H1 (cell line): ENCODE measurements at regions not wholly inside any gene's neighbourhood (a gene's known extent, or its start where the extent isn't known, plus 50 kb on each side); places are given as distances from the start of the nearest gene placed in this dataset.

Experiments used
- CTCF ChIA-PET: fragments of 300-600 bp; sonication (Branson Sonifier 250); formaldehyde crosslinking; loops from one replicate; lab custom pipeline; 2021; ENCODE audit not compliant: partially characterized antibody; lab: Charles Lee
- POLR2A ChIA-PET: fragments of 300-600 bp; sonication (Branson Sonifier 250); formaldehyde crosslinking; loops from one replicate; lab custom pipeline; 2021; ENCODE audit warnings: inconsistent platforms; ENCODE audit not compliant: partially characterized antibody; lab: Charles Lee
- DNase-seq, 2 experiments: peaks; one replicate each; pipeline versions ENCODE4 v3.0.0 to v3.0.0-alpha.2; 2010 to 2022; ENCODE audit warnings: low spot score in 2 of 2, low read depth in 1 of 2, mixed read lengths in 1 of 2
- FAIRE-seq: peaks from 2 replicates; lab custom pipeline; 2011; peaks lifted over from hg19 to GRCh38; lab: Jason Lieb, UNC
- H2AFZ ChIP-seq: 2 replicates; pipeline ENCODE4 v1.8.1; 2012; ENCODE audit warnings: low read length, inconsistent platforms
- H2AK5ac ChIP-seq: 2 replicates; pipeline ENCODE4 v1.6.1; 2013; ENCODE audit warnings: low read depth, low read length
- H2BK120ac ChIP-seq: replicated peaks from 2 replicates; pipeline ENCODE3; 2013; ENCODE audit warnings: low read depth, low read length, inconsistent platforms
- H2BK12ac ChIP-seq: 2 replicates; pipeline ENCODE4 v1.6.1; 2013; ENCODE audit warnings: low read depth, low read length
- H2BK15ac ChIP-seq: 2 replicates; pipeline ENCODE4 v1.6.1; 2013; ENCODE audit warnings: low read length
- H2BK20ac ChIP-seq: 2 replicates; pipeline ENCODE4 v1.6.1; 2013; ENCODE audit warnings: low read length
- H2BK5ac ChIP-seq: 2 replicates; pipeline ENCODE4 v1.6.1; 2013; ENCODE audit warnings: low read depth, low read length
- H3K14ac ChIP-seq: 2 replicates; pipeline ENCODE4 v1.6.1; 2013; ENCODE audit warnings: inconsistent platforms; ENCODE audit not compliant: insufficient read length
- H3K18ac ChIP-seq: 2 replicates; pipeline ENCODE4 v1.6.1; 2013; ENCODE audit warnings: low read length; ENCODE audit errors: extremely low read depth
- H3K23ac ChIP-seq: 2 replicates; pipeline ENCODE4 v1.6.1; 2013; ENCODE audit warnings: inconsistent platforms; ENCODE audit not compliant: insufficient read length
- H3K23me2 ChIP-seq: 2 replicates; pipeline ENCODE4 v1.6.1; 2013; ENCODE audit warnings: low read depth, low read length
- H3K27ac ChIP-seq: 2 replicates; pipeline ENCODE4 v1.6.1; 2011; ENCODE audit warnings: low read depth, low read length, inconsistent platforms
- H3K27me3 ChIP-seq, 4 experiments: replicated peaks in 1 of 4; 1 replicate in 1 of 4; 2 replicates in 3 of 4; pipeline versions ENCODE4 v1.6.1 to v1.8.1; 2011 to 2013; ENCODE audit warnings: low read length in 3 of 4, mild to moderate bottlenecking in 3 of 4, inconsistent platforms in 2 of 4, mixed read lengths in 2 of 4, moderate library complexity in 1 of 4; ENCODE audit not compliant: control insufficient read depth in 3 of 4, insufficient read depth in 3 of 4; ENCODE audit errors: extremely low read depth in 1 of 4
- H3K36me3 ChIP-seq, 4 experiments: 2 replicates each; pipeline versions ENCODE4 v1.6.1 to v1.8.1; 2011 to 2013; ENCODE audit warnings: mild to moderate bottlenecking in 4 of 4, low read length in 3 of 4, moderate library complexity in 2 of 4, control low read depth in 1 of 4, inconsistent platforms in 1 of 4; ENCODE audit not compliant: insufficient read depth in 4 of 4, control insufficient read depth in 2 of 4
- H3K4ac ChIP-seq: replicated peaks from 2 replicates; pipeline ENCODE3; 2013; ENCODE audit warnings: low read length, low read depth, mixed read lengths, inconsistent platforms; ENCODE audit not compliant: insufficient read length
- H3K4me1 ChIP-seq, 4 experiments: replicated peaks in 1 of 4; 1 replicate in 1 of 4; 2 replicates in 3 of 4; pipeline versions ENCODE4 v1.6.1 to v1.8.1; 2011 to 2013; ENCODE audit warnings: low read length in 3 of 4, inconsistent platforms in 2 of 4, mixed read lengths in 1 of 4; ENCODE audit not compliant: insufficient read depth in 4 of 4, control insufficient read depth in 3 of 4
- H3K4me2 ChIP-seq, 2 experiments: 2 replicates each; pipeline versions ENCODE4 v1.6.1 to v1.8.1; 2011 to 2013; ENCODE audit warnings: low read depth in 2 of 2, low read length in 2 of 2, control low read depth in 1 of 2, inconsistent platforms in 1 of 2, mild to moderate bottlenecking in 1 of 2; ENCODE audit not compliant: insufficient read depth in 1 of 2
- H3K4me3 ChIP-seq, 4 experiments: fragments of 200-600, 300-600 bp in 1 of 4; sonication (generic), shearing (Covaris generic), sonication (Bioruptor Twin) in 1 of 4; 2 replicates each; pipeline versions ENCODE4 v1.5.1 to v1.8.1; 2011 to 2016; ENCODE audit warnings: low read length in 4 of 4, low read depth in 3 of 4, control low read depth in 2 of 4, inconsistent platforms in 2 of 4, mild to moderate bottlenecking in 2 of 4, mixed read lengths in 1 of 4, moderate library complexity in 1 of 4; ENCODE audit not compliant: insufficient read depth in 2 of 4; ENCODE audit errors: extremely low read depth in 1 of 4
- H3K56ac ChIP-seq: replicated peaks from 2 replicates; pipeline ENCODE3; 2013; ENCODE audit warnings: low read depth, mild to moderate bottlenecking, mixed read lengths, low read length, inconsistent platforms; ENCODE audit not compliant: insufficient read length
- H3K79me1 ChIP-seq: 2 replicates; pipeline ENCODE4 v1.6.1; 2013; ENCODE audit warnings: low read depth, low read length, control low read depth
- H3K79me2 ChIP-seq, 2 experiments: 2 replicates each; pipeline versions ENCODE4 v1.6.1 to v1.8.1; 2012 to 2013; ENCODE audit warnings: low read length in 2 of 2, mild to moderate bottlenecking in 2 of 2, inconsistent platforms in 1 of 2; ENCODE audit not compliant: insufficient read depth in 2 of 2, control insufficient read depth in 1 of 2
- H3K9ac ChIP-seq, 4 experiments: replicated peaks in 1 of 4; 1 replicate in 1 of 4; 2 replicates in 3 of 4; pipeline versions ENCODE4 v1.6.1 to v1.8.1; 2011 to 2013; ENCODE audit warnings: low read depth in 3 of 4, low read length in 3 of 4, control low read depth in 2 of 4, mild to moderate bottlenecking in 2 of 4, moderate library complexity in 2 of 4, inconsistent platforms in 1 of 4; ENCODE audit errors: extremely low read depth in 1 of 4
- H3K9me3 ChIP-seq, 2 experiments: 2 replicates each; pipeline versions ENCODE4 v1.6.1 to v1.8.1; 2012 to 2013; ENCODE audit warnings: mild to moderate bottlenecking in 2 of 2, moderate library complexity in 2 of 2, control low read depth in 1 of 2, inconsistent platforms in 1 of 2, low read depth in 1 of 2, low read length in 1 of 2, mixed read lengths in 1 of 2; ENCODE audit not compliant: insufficient read depth in 2 of 2
- H4K20me1 ChIP-seq, 2 experiments: replicated peaks in 1 of 2; 2 replicates each; pipeline versions ENCODE3 to v1.8.1; 2011 to 2013; ENCODE audit warnings: inconsistent platforms in 2 of 2, low read length in 2 of 2, mild to moderate bottlenecking in 1 of 2; ENCODE audit not compliant: insufficient read depth in 2 of 2, control insufficient read depth in 1 of 2
- H4K5ac ChIP-seq: 2 replicates; pipeline ENCODE4 v1.6.1; 2013; ENCODE audit warnings: low read length, low read depth, mixed read lengths, inconsistent platforms; ENCODE audit not compliant: insufficient read length
- H4K8ac ChIP-seq: 2 replicates; pipeline ENCODE4 v1.8.0; 2013; ENCODE audit warnings: mild to moderate bottlenecking, moderate library complexity, low read length, inconsistent platforms; ENCODE audit not compliant: insufficient read depth; ENCODE audit errors: extremely low read depth
- H4K91ac ChIP-seq: replicated peaks from 2 replicates; pipeline ENCODE3; 2013; ENCODE audit warnings: low read length, mixed read lengths, inconsistent platforms; ENCODE audit not compliant: insufficient read length
- BCL11A ChIP-seq, 2 experiments: IDR thresholded peaks; one replicate each; pipeline ENCODE4 v1.6.1; 2011; ENCODE audit warnings: low read depth in 2 of 2, low read length in 2 of 2, mild to moderate bottlenecking in 2 of 2
- BRCA1 ChIP-seq: IDR thresholded peaks from 2 replicates; pipeline ENCODE4 v1.6.1; 2012; ENCODE audit warnings: low read depth, low read length, improper control_type of control experiment
- CREB1 ChIP-seq: IDR thresholded peaks from 2 replicates; pipeline ENCODE4 v1.6.1; 2012; ENCODE audit warnings: inconsistent platforms
- HDAC2 ChIP-seq, 2 experiments: fragments of 300-600 bp in 1 of 2; sonication (generic) in 1 of 2; IDR thresholded peaks; 2 replicates each; pipeline ENCODE4 v1.6.1; 2011 to 2012; ENCODE audit warnings: low read depth in 2 of 2, low read length in 2 of 2, mild to moderate bottlenecking in 2 of 2, moderate library complexity in 2 of 2, borderline replicate concordance in 1 of 2, inconsistent platforms in 1 of 2
- JUN ChIP-seq: IDR thresholded peaks from 2 replicates; pipeline ENCODE4 v1.6.1; 2011; ENCODE audit warnings: low read depth, mild to moderate bottlenecking, improper control_type of control experiment, low read length
- JUND ChIP-seq: IDR thresholded peaks from 2 replicates; pipeline ENCODE4 v1.6.1; 2011; ENCODE audit warnings: mild to moderate bottlenecking, improper control_type of control experiment, low read length
- KDM5A ChIP-seq: fragments of 200-600 bp; IDR thresholded peaks from 2 replicates; pipeline ENCODE4 v1.7.1; 2012; ENCODE audit warnings: mild to moderate bottlenecking, low read length, inconsistent platforms, mixed read lengths
- MAFK ChIP-seq: IDR thresholded peaks from 2 replicates; pipeline ENCODE4 v1.6.1; 2012; ENCODE audit warnings: low read depth, mild to moderate bottlenecking, improper control_type of control experiment, low read length
- NRF1 ChIP-seq: IDR thresholded peaks from 2 replicates; pipeline ENCODE4 v1.6.1; 2011; ENCODE audit warnings: mild to moderate bottlenecking, low read depth, low read length, improper control_type of control experiment
- RAD21 ChIP-seq, 2 experiments: IDR thresholded peaks in 1 of 2; conservative IDR thresholded peaks in 1 of 2; 2 replicates each; pipeline ENCODE4 v1.6.1; 2011; ENCODE audit warnings: low read depth in 2 of 2, low read length in 2 of 2, improper control_type of control experiment in 1 of 2, inconsistent platforms in 1 of 2, mild to moderate bottlenecking in 1 of 2, moderate library complexity in 1 of 2
- SIX5 ChIP-seq: IDR thresholded peaks from 2 replicates; pipeline ENCODE4 v1.6.1; 2011; ENCODE audit warnings: mild to moderate bottlenecking, low read depth, low read length
- SP4 ChIP-seq: IDR thresholded peaks from 2 replicates; pipeline ENCODE4 v1.6.1; 2012; ENCODE audit warnings: low read length, inconsistent platforms
- WGBS, 2 experiments: shearing (Covaris generic) in 1 of 2; methylation state at CpG; one replicate each; pipeline versions ENCODE4 v1.1.6 to v1.1.7; 2013 to 2015; ENCODE audit warnings: low lambda C conversion rate in 2 of 2, mixed read lengths in 2 of 2, inconsistent platforms in 1 of 2, low coverage in 1 of 2, missing lambda C conversion rate in 1 of 2; ENCODE audit not compliant: insufficient replicate concordance in 2 of 2, insufficient coverage in 1 of 2, insufficient read length in 1 of 2; ENCODE audit errors: extremely low coverage in 1 of 2, missing lambda C conversion rate in 1 of 2; 5-methylcytosine and 5-hydroxymethylcytosine counted together

GRCh38 chr12:19894803-19895202 lies 455.5 kb downstream of the AEBP2 start:
- H3K23ac ChIP-seq, result no peak overlapping the region
- H2BK20ac ChIP-seq, result no peak overlapping the region
- H2BK15ac ChIP-seq, result no peak overlapping the region
- no peak for DNase-seq
- H3K4me3 ChIP-seq, result no peak overlapping the region
- H2BK12ac ChIP-seq, result no peak overlapping the region
- H3K27me3 ChIP-seq, result no peaks in the 10 kb centered on the region
- H3K4ac ChIP-seq, result no peak overlapping the region
- POLR2A ChIA-PET, result no interaction called here
- no peak overlapping the region for H3K27ac ChIP-seq
- H2BK120ac ChIP-seq, result no peak overlapping the region
- no peaks in the 10 kb centered on the region; a peak in 1 of 4 replicates for H3K9me3 ChIP-seq
- H3K36me3 ChIP-seq, result no peaks in the 10 kb centered on the region
- no peaks in the 10 kb centered on the region for H3K4me1 ChIP-seq
- H3K4me2 ChIP-seq, result no peak overlapping the region
- TF ChIP-seq SIX5, result no peak
- TF ChIP-seq BCL11A (IDR thresholded peaks at IDR 0.05; ENCODE audit: low read depth in 2 of 2, low read length in 2 of 2), result no peak
- no peak for TF ChIP-seq RAD21 (IDR thresholded peaks at IDR 0.05 in 1 of 2, conservative IDR thresholded peaks at IDR 0.05 in 1 of 2; ENCODE audit: low read depth in 2 of 2, low read length in 2 of 2)
- TF ChIP-seq JUND, result no peak
- no peak for TF ChIP-seq KDM5A
- no peak for TF ChIP-seq SP4
- TF ChIP-seq NRF1, result no peak
- TF ChIP-seq HDAC2 (IDR thresholded peaks at IDR 0.05; ENCODE audit: borderline replicate concordance in 1 of 2, low read depth in 2 of 2, low read length in 2 of 2), result no peak
- TF ChIP-seq JUN, result no peak
- TF ChIP-seq CREB1, result no peak
- TF ChIP-seq MAFK, result no peak
- TF ChIP-seq BRCA1, result no peak
- CTCF ChIA-PET, result interaction anchor here (0.7 to 1.7 kb wide), 5 partner anchors 8 to 144 kb away, joined by 3 to 10 read pairs (median 3); no protein-coding TSS in a partner anchor
- H3K14ac ChIP-seq, result no peak overlapping the region
- no peak overlapping the region for H4K91ac ChIP-seq
- H2AFZ ChIP-seq, result no peak overlapping the region
- H3K79me1 ChIP-seq, result no peaks in the 10 kb centered on the region
- no peak overlapping the region for H4K5ac ChIP-seq
- no peak overlapping the region for H3K18ac ChIP-seq
- no peak overlapping the region for H4K8ac ChIP-seq
- 88% methylated on average over 5 of the region's 5 CpGs; no CpG with 5 or more reads in 1 of the 2 experiments for WGBS, 2 experiments
- FAIRE-seq, result no peak
- H3K9ac ChIP-seq, result no peak overlapping the region
- no peaks in the 10 kb centered on the region; the same call in 1 of the 2 replicates for H3K23me2 ChIP-seq
- no peaks in the 10 kb centered on the region for H4K20me1 ChIP-seq
- no peak overlapping the region for H2BK5ac ChIP-seq
- H3K79me2 ChIP-seq, result no peaks in the 10 kb centered on the region
- H2AK5ac ChIP-seq, result no peak overlapping the region
- H3K56ac ChIP-seq, result no peak overlapping the region
